ENCODE measurements at regions not wholly inside any gene's neighbourhood (a gene's known extent, or its start where the extent isn't known, plus 50 kb on each side); places are given as distances from the start of the nearest gene placed in this dataset.

DNA sequence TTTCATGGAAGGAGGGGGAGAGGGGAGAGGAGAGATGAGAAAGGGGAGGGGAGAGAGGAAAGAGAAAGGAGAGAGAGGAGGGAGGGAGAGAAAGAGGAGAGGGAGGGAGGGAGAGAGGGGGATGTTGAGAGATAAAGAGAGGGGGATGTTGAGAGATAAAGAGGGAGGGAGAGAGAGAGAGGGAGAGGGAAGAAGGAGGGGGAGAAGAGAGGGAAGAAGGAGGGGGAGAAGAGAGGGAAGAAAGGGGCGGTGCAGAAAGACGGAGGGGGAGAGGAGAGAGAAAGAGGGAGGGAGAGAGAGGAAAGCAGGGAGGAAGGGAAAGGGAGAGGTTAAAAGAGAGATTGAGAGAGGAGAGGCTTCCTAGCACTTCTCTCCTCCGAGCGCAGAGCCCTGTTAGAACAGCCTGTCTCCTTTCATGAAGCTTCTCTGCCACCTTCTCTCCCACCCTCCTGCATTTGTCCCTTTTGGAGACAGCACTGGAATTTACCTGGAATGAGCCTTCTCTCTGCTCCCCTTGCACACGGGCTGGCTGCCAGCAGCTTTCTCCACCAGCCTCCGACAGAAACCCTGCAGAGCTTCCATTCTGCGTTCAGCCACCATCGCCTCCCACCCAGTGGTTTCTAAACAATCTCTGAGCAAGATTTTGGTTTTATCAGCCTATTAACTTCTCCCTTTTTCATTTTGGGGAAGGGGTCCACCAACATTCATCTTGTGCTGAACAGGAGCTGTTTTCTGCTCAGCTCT, 74.0 kb upstream of the CARD11 start:
- TF ChIP-seq, protein P1, sequence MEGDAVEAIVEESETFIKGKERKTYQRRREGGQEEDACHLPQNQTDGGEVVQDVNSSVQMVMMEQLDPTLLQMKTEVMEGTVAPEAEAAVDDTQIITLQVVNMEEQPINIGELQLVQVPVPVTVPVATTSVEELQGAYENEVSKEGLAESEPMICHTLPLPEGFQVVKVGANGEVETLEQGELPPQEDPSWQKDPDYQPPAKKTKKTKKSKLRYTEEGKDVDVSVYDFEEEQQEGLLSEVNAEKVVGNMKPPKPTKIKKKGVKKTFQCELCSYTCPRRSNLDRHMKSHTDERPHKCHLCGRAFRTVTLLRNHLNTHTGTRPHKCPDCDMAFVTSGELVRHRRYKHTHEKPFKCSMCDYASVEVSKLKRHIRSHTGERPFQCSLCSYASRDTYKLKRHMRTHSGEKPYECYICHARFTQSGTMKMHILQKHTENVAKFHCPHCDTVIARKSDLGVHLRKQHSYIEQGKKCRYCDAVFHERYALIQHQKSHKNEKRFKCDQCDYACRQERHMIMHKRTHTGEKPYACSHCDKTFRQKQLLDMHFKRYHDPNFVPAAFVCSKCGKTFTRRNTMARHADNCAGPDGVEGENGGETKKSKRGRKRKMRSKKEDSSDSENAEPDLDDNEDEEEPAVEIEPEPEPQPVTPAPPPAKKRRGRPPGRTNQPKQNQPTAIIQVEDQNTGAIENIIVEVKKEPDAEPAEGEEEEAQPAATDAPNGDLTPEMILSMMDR (conservative IDR thresholded peaks at IDR 0.05 in 1 of 2, IDR thresholded peaks at IDR 0.05 in 1 of 2; ENCODE audit: low read depth in 1 of 2, low read length in 2 of 2), result no peak
- no peak for TF ChIP-seq EZH2 (IDR thresholded peaks at IDR 0.05; ENCODE audit: low read length, missing control alignments)

All from fibroblast of lung (primary cell).